SK-N-SH treated with all-trans-retinoic acid at 6 μM for 48 hours (cell line): ENCODE measurements at regions not wholly inside any gene's neighbourhood (a gene's known extent, or its start where the extent isn't known, plus 50 kb on each side); places are given as distances from the start of the nearest gene placed in this dataset.

ENCODE experiments used
- ISL1 ChIP-seq: fragments of 250-450 bp; sonication (Bioruptor Pico); IDR thresholded peaks from 2 replicates; pipeline ENCODE4 v2.1.2; 2022; ENCODE audit warnings: mild to moderate bottlenecking, moderate library complexity
- RARB ChIP-seq: fragments of 250-450 bp; sonication (Bioruptor Pico); IDR thresholded peaks from 2 replicates; pipeline ENCODE4 v1.8.0; 2021; ENCODE audit warnings: mild to moderate bottlenecking, moderate library complexity
- TOX ChIP-seq: fragments of 250-450 bp; sonication (Bioruptor Pico); IDR thresholded peaks from 2 replicates; pipeline ENCODE4 v1.8.0; 2021; ENCODE audit warnings: mild to moderate bottlenecking, moderate library complexity, borderline replicate concordance
- ZFP3 ChIP-seq: fragments of 250-450 bp; sonication (Bioruptor Pico); IDR thresholded peaks from 2 replicates; pipeline ENCODE4 v1.5.0; 2020; ENCODE audit warnings: mild to moderate bottlenecking, moderate library complexity
- ZNF70 ChIP-seq: fragments of 450-650 bp; formaldehyde crosslinking; IDR thresholded peaks from 2 replicates; pipeline ENCODE4 v1.5.0; 2020; ENCODE audit warnings: mild to moderate bottlenecking, moderate library complexity

GRCh38 chr2:128533101-128533500, 214.4 kb upstream of the HS6ST1 start:
- TF ChIP-seq RARB (CRISPR knock-in tag), result no peak
- no peak for TF ChIP-seq ZFP3
- TF ChIP-seq ZNF70 (CRISPR knock-in tag), result no peak
- TF ChIP-seq TOX, result no peak
- TF ChIP-seq ISL1 (CRISPR knock-in tag), result no peak
